RWPE2 (cell line): ENCODE measurements at regions not wholly inside any gene's neighbourhood (a gene's known extent, or its start where the extent isn't known, plus 50 kb on each side); places are given as distances from the start of the nearest gene placed in this dataset.

Experiments
- ATAC-seq: fragments of 200-7000 bp; cut with Tn5 transposase; 3 replicates; pipeline ENCODE4 v1.9.1; 2021; ENCODE audit warnings: low read depth
- DNase-seq: peaks from one replicate; pipeline ENCODE4 v3.0.0-alpha.2; 2020; ENCODE audit warnings: low spot score
- H3K27ac ChIP-seq: fragments of 450-650 bp; 2 replicates; pipeline ENCODE4 v1.5.1; 2017; ENCODE audit warnings: mild to moderate bottlenecking; ENCODE audit not compliant: poor library complexity, severe bottlenecking
- H3K27me3 ChIP-seq: fragments of 250-450 bp; sonication (Bioruptor Pico); 2 replicates; pipeline ENCODE4 v1.5.1; 2021; ENCODE audit warnings: mild to moderate bottlenecking, moderate library complexity; ENCODE audit not compliant: insufficient read depth, poor library complexity, severe bottlenecking
- H3K36me3 ChIP-seq: fragments of 250-450 bp; sonication (Bioruptor Pico); 2 replicates; pipeline ENCODE4 v1.5.1; 2020; ENCODE audit warnings: low read depth, mild to moderate bottlenecking, moderate library complexity
- H3K4me1 ChIP-seq: fragments of 250-450 bp; sonication (Bioruptor Pico); 2 replicates; pipeline ENCODE4 v1.5.1; 2021; ENCODE audit warnings: mild to moderate bottlenecking, moderate library complexity; ENCODE audit not compliant: insufficient read depth, poor library complexity, severe bottlenecking
- H3K4me3 ChIP-seq: fragments of 250-450 bp; sonication (Bioruptor Pico); 2 replicates; pipeline ENCODE4 v1.5.1; 2021; ENCODE audit warnings: mild to moderate bottlenecking, moderate library complexity; ENCODE audit not compliant: severe bottlenecking
- H3K9me3 ChIP-seq: fragments of 250-450 bp; sonication (Bioruptor Pico); 2 replicates; pipeline ENCODE4 v1.5.1; 2021; ENCODE audit warnings: mild to moderate bottlenecking, moderate library complexity; ENCODE audit not compliant: severe bottlenecking
- TF ChIP-seq, protein P1 (sequence below): fragments of 450-650 bp; IDR thresholded peaks from one replicate; pipeline ENCODE4 v1.5.1; 2017; ENCODE audit warnings: mild to moderate bottlenecking, moderate library complexity; ENCODE audit not compliant: poor library complexity, severe bottlenecking

DNA sequence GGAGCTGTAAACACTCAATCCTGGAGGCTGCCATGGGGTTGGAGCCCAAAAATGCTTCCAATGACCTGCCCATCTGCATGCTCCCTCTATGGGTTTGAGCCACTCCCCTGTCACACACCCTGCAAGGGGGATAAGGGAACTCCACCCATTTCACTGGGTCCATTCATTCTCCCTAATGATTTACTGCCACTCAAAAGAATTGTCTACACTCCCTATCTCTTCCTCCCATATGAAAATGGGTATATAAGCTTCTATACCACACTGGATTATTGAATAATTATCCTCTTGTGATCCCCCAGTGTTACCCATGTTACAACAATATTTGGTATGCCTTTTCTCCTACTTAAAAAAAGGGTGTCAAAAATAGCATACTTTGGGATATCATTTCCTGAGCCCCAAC, 260.8 kb upstream of the CCDC196 start:
- Histone ChIP-seq H3K4me1 (no peaks in the 10 kb centered on the region), H3K27me3 (no peaks in the 10 kb centered on the region), H3K4me3 (no peak overlapping the region), H3K36me3 (no peaks in the 10 kb centered on the region), H3K9me3 (no peaks in the 10 kb centered on the region), H3K27ac (no peak overlapping the region)
- ATAC-seq = no peak
- TF ChIP-seq, protein P1, sequence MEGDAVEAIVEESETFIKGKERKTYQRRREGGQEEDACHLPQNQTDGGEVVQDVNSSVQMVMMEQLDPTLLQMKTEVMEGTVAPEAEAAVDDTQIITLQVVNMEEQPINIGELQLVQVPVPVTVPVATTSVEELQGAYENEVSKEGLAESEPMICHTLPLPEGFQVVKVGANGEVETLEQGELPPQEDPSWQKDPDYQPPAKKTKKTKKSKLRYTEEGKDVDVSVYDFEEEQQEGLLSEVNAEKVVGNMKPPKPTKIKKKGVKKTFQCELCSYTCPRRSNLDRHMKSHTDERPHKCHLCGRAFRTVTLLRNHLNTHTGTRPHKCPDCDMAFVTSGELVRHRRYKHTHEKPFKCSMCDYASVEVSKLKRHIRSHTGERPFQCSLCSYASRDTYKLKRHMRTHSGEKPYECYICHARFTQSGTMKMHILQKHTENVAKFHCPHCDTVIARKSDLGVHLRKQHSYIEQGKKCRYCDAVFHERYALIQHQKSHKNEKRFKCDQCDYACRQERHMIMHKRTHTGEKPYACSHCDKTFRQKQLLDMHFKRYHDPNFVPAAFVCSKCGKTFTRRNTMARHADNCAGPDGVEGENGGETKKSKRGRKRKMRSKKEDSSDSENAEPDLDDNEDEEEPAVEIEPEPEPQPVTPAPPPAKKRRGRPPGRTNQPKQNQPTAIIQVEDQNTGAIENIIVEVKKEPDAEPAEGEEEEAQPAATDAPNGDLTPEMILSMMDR = no peak
- DNase-seq = no peak

- Histone ChIP-seq H3K9me3 (no peaks in the 10 kb centered on the region), H3K4me3 (no peak overlapping the region), H3K4me1 (no peaks in the 10 kb centered on the region), H3K36me3 (no peaks in the 10 kb centered on the region), H3K27ac (peak overlapping the region; percentile 10), H3K27me3 (no peaks in the 10 kb centered on the region)
- TF ChIP-seq, protein P1 = no peak
- DNase-seq (no peak), ATAC-seq (peak; percentile 98)
These were observed 257.8 kb upstream of the CCDC196 start for GRCh38 chr14:66228267-66228970.

DNA sequence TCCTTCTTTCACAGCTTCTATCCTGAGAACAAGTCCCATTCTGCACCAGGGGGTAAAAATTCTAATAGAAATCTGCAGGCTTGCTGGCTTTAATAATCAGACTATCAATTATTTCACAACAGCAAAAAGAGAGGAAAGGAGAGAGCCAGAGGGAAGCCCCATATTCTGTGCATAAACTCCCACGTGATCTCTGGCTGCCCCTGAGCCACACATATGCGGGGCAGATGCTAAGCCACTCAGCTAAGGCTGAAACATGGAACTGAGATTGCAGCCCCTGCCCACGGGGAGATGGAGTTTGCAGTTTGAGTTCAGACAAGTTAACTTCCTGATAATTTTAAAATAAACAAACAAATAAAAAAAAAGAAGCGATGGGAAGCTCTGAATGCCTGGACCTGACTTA, 254.4 kb upstream of the CCDC196 start:
- no peaks in the 10 kb centered on the region for H3K36me3 ChIP-seq
- no peak overlapping the region for H3K27ac ChIP-seq
- H3K9me3 ChIP-seq = no peaks in the 10 kb centered on the region
- TF ChIP-seq, protein P1 = no peak
- peaks cover 7% of the 10 kb centered on the region for H3K27me3 ChIP-seq
- DNase-seq (no peak), ATAC-seq (no peak)
- H3K4me1 ChIP-seq = no peaks in the 10 kb centered on the region
- no peak overlapping the region for H3K4me3 ChIP-seq

DNA sequence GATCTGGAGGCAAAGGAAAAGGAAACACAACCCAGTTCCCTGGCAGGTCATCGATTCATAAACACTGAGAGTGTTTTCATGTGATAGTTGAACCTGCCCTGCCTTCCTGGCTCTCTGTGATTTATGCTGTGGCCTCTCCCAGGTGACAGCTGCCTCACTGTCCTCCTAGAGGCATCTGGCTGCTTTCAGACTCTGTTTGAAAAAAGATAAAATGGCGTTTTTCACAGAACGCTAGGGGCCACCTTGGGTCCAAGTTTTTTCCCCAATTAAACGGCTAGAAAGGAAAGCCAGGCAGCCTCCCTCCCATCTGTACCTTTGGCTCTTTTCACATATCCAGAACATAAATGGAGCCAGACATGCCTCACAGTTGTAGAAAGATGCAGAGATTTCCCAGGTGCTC, 252.6 kb upstream of the CCDC196 start:
- TF ChIP-seq, protein P1 = no peak
- Histone ChIP-seq H3K4me1 (no peaks in the 10 kb centered on the region), H3K9me3 (no peaks in the 10 kb centered on the region), H3K4me3 (no peak overlapping the region), H3K36me3 (no peaks in the 10 kb centered on the region), H3K27ac (no peak overlapping the region), H3K27me3 (peaks cover 8% of the 10 kb centered on the region)
- no peak for ATAC-seq
- DNase-seq = no peak

DNA sequence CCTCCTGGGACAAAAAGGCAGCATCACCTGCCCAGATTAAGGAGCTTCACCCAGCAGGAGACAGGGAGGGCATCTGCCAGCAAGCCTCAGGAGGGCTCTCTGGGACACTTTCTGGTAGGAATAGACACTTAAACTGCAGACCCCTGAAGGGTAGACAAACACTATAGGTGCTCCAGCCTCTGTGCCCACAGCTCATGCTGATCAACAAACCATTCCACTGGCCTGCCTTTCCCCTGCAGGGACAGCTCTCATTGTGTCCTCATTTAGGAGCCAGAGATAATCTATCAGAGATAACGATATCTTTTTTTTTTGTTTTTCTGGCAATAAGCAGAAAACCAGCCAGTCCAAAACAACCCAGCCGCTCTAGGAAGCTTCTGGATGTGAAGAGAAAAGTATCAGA, 251.8 kb upstream of the CCDC196 start:
- Histone ChIP-seq H3K27me3 (peaks cover 8% of the 10 kb centered on the region), H3K36me3 (no peaks in the 10 kb centered on the region), H3K9me3 (no peaks in the 10 kb centered on the region), H3K4me3 (no peak overlapping the region), H3K27ac (no peak overlapping the region), H3K4me1 (no peaks in the 10 kb centered on the region)
- TF ChIP-seq, protein P1 = no peak
- DNase-seq = no peak
- ATAC-seq = no peak
